Lung (tissue), 11 donors: ENCODE measurements at regions not wholly inside any gene's neighbourhood (a gene's known extent, or its start where the extent isn't known, plus 50 kb on each side); places are given as distances from the start of the nearest gene placed in this dataset.

Experiments used
- ATAC-seq: fragments of 200-7000 bp; cut with Tn5 transposase; one replicate; pipeline ENCODE4 v1.9.1; 2020; ENCODE audit warnings: moderate number of reproducible peaks; ENCODE audit not compliant: insufficient read depth, low FRiP score
- DNase-seq, 3 donors: peaks; one replicate each; pipeline ENCODE4 v3.0.0-alpha.2; 2013 to 2017
- H3K27ac ChIP-seq, 2 donors: one replicate each; pipeline ENCODE4 v1.5.1; 2013; ENCODE audit warnings: mild to moderate bottlenecking in 2 of 2, moderate library complexity in 2 of 2, control low read depth in 1 of 2, inconsistent platforms in 1 of 2, low read depth in 1 of 2, low read length in 1 of 2
- H3K27me3 ChIP-seq, 3 donors: one replicate each; pipeline ENCODE4 v1.5.1; 2013; ENCODE audit warnings: low read length in 2 of 3; ENCODE audit not compliant: control insufficient read depth in 3 of 3, insufficient read depth in 3 of 3
- H3K36me3 ChIP-seq, 4 donors: one replicate each; pipeline ENCODE4 v1.5.1; 2013; ENCODE audit warnings: low read length in 4 of 4, mild to moderate bottlenecking in 1 of 4, moderate library complexity in 1 of 4; ENCODE audit not compliant: control insufficient read depth in 4 of 4, insufficient read depth in 4 of 4
- H3K4me1 ChIP-seq, 5 donors: one replicate each; pipeline ENCODE4 v1.5.1; 2013; ENCODE audit warnings: low read length in 5 of 5, mild to moderate bottlenecking in 2 of 5, moderate library complexity in 1 of 5; ENCODE audit not compliant: control insufficient read depth in 5 of 5, insufficient read depth in 5 of 5
- H3K4me3 ChIP-seq: one replicate; pipeline ENCODE4 v1.5.1; 2013; ENCODE audit warnings: mild to moderate bottlenecking, control low read depth, moderate library complexity
- H3K9ac ChIP-seq, 2 donors: one replicate each; pipeline ENCODE4 v1.5.1; 2013; ENCODE audit warnings: low read length in 2 of 2, control low read depth in 1 of 2; ENCODE audit not compliant: insufficient read depth in 1 of 2
- H3K9me3 ChIP-seq, 4 donors: one replicate each; pipeline ENCODE4 v1.5.1; 2013; ENCODE audit warnings: low read length in 3 of 4, mild to moderate bottlenecking in 1 of 4, moderate library complexity in 1 of 4; ENCODE audit not compliant: control insufficient read depth in 4 of 4, insufficient read depth in 3 of 4
- CTCF ChIP-seq: IDR thresholded peaks from 2 replicates; pipeline ENCODE4 v1.5.1; 2012; ENCODE audit warnings: mild to moderate bottlenecking; ENCODE audit errors: control extremely low read depth, extremely low read depth
- WGBS, 2 donors: extraction: QIAGEN DNeasy Blood & Tissue Kit; methylation state at CpG; one replicate each; pipeline ENCODE4 v1.1.7; 2013; 5-methylcytosine and 5-hydroxymethylcytosine counted together
- donor health status: control.
- donor health status: control.
- donor health status: Bipolar disorder and iron deficiency.
- donor health status: healthy.
- donor health status: DM: yes; HTN: yes; CAD: no.

DNA sequence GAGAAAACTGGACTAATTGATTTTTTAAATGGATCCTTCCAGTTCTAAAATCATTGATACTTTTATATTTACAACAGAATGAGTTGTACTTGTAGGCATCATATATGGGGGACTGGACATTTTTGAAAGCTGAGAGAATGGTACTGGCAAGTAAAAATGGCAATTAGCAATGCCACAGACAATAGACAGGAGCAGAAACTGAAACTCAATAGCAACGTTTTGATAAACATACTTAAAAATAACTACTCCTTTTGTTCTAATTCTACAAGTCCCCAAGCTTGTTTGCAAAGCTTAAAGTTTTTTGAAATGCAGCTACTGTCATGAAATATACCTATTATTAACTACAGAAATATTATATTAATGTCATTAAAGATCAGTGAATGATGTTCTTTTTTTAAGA lies 52.8 kb upstream of the FBXL7 start:
- H3K4me1 ChIP-seq, result peaks cover 0 to 4% (median 0%) of the 10 kb centered on the region in 5 donors
- no peak for ATAC-seq
- no peak overlapping the region for H3K4me3 ChIP-seq
- DNase-seq, result no peak
- H3K27ac ChIP-seq, result no peak overlapping the region
- H3K9ac ChIP-seq, result no peak overlapping the region
- H3K27me3 ChIP-seq, result peaks cover 0 to 3% (median 0%) of the 10 kb centered on the region in 3 donors
- 26 to 42% methylated on average over 1 of the region's 1 CpG for WGBS, 2 donors
- TF ChIP-seq CTCF, result no peak
- H3K9me3 ChIP-seq, result peaks cover 0 to 9% (median 0%) of the 10 kb centered on the region in 4 donors
- no peaks in the 10 kb centered on the region for H3K36me3 ChIP-seq

DNA sequence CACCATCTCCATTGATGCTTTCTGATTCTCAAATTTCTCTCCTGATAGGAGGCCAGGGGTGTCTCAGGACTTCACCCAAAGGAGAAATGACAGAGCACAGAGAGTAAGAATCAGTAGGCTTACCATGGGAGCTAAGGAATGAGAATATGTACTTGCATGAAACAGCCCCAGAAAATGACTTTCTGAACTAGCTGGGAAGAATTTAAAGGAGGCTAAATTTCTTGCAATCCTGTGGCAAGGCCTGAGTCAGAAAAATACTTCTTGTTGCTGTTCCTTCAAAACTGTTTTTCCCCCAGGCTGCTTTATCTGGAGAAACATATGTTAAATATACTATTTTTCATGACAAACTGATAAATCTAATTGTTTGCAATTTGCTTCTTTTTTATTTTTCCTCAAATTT lies 53.4 kb upstream of the FBXL7 start:
- Histone ChIP-seq H3K27ac (no peak overlapping the region), H3K27me3 (peaks cover 0 to 3% (median 0%) of the 10 kb centered on the region in 3 donors), H3K9ac (no peak overlapping the region), H3K36me3 (no peaks in the 10 kb centered on the region), H3K4me1 (peaks cover 0 to 4% (median 0%) of the 10 kb centered on the region in 5 donors), H3K9me3 (peaks cover 0 to 9% (median 0%) of the 10 kb centered on the region in 4 donors), H3K4me3 (no peak overlapping the region)
- ATAC-seq, result no peak
- no peak for DNase-seq
- no peak for TF ChIP-seq CTCF

- peaks cover 0 to 3% (median 0%) of the 10 kb centered on the region in 5 donors for H3K4me1 ChIP-seq
- H3K9ac ChIP-seq, result no peak overlapping the region
- ATAC-seq, result no peak
- TF ChIP-seq CTCF, result no peak
- H3K36me3 ChIP-seq, result no peaks in the 10 kb centered on the region
- no peak for DNase-seq
- H3K27ac ChIP-seq, result no peak overlapping the region
- 79 to 86% methylated on average over 1 of the region's 1 CpG for WGBS, 2 donors
- no peaks in the 10 kb centered on the region for H3K9me3 ChIP-seq
- H3K4me3 ChIP-seq, result no peak overlapping the region
- peaks cover 0 to 3% (median 0%) of the 10 kb centered on the region in 3 donors for H3K27me3 ChIP-seq
Observed at GRCh38 chr5:15442193-15442570, 57.8 kb upstream of the FBXL7 start.
